ENCODE measurements at regions not wholly inside any gene's neighbourhood (a gene's known extent, or its start where the extent isn't known, plus 50 kb on each side); places are given as distances from the start of the nearest gene placed in this dataset.

DNA sequence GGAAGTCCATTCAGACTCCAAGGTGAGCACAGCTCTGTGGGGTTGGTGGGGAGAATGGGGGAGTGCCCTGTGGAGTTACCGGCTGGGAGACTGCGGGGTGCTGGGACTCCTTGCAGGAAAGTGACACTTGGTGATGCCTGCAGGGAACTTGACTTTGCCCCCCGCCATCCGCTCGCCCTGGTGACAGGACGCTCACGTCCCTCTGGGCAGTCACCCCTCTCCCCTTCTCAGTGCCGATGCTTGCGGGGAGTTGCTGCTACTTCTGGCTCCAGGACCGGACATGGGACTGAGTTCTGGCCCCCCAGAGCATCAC, 209.5 kb upstream of the C1orf174 start:
- intact Hi-C loops (cut with DNase I; ENCODE audit: low total_unique reads), result no loop called here
- H3K27ac ChIP-seq, result no peak overlapping the region
- peaks cover 0 to 6% (median 0%) of the 10 kb centered on the region in 3 donors for H3K9me3 ChIP-seq
- peaks cover 0 to 16% of the 10 kb centered on the region in 2 donors for H3K27me3 ChIP-seq
- no peak overlapping the region for H3K4me3 ChIP-seq
- TF ChIP-seq, protein P1, sequence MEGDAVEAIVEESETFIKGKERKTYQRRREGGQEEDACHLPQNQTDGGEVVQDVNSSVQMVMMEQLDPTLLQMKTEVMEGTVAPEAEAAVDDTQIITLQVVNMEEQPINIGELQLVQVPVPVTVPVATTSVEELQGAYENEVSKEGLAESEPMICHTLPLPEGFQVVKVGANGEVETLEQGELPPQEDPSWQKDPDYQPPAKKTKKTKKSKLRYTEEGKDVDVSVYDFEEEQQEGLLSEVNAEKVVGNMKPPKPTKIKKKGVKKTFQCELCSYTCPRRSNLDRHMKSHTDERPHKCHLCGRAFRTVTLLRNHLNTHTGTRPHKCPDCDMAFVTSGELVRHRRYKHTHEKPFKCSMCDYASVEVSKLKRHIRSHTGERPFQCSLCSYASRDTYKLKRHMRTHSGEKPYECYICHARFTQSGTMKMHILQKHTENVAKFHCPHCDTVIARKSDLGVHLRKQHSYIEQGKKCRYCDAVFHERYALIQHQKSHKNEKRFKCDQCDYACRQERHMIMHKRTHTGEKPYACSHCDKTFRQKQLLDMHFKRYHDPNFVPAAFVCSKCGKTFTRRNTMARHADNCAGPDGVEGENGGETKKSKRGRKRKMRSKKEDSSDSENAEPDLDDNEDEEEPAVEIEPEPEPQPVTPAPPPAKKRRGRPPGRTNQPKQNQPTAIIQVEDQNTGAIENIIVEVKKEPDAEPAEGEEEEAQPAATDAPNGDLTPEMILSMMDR (IDR thresholded peaks at IDR 0.05), result no peak
- no peaks in the 10 kb centered on the region for H3K36me3 ChIP-seq
- H3K4me1 ChIP-seq, result peaks cover 0 to 11% (median 0%) of the 10 kb centered on the region in 4 donors
- peak in 1 of 2 donors; percentile 58 for DNase-seq

DNA sequence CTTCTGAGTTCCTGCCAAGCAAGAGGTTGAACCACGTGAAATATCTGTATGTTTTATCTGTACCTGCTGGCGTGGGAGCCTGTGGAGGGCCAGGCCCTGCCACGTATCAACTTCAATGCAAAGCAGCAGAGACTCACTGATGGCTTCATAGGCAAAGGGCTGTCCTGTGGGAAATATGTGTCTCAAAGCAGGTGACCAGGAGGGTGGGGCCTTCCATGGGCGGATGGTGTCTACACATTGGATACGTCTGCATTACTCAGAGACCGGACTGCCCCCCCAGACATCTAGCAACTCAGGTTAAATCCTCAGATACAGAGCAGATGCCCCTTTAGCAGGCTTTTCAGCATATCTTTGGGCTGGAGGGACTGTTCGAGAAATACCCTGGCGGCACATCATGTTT, 210.8 kb upstream of the C1orf174 start:
- intact Hi-C loops (cut with DNase I; ENCODE audit: low total_unique reads), result no loop called here
- H3K4me3 ChIP-seq, result no peak overlapping the region
- H3K27me3 ChIP-seq, result peaks cover 0 to 16% of the 10 kb centered on the region in 2 donors
- peaks cover 0 to 6% (median 0%) of the 10 kb centered on the region in 3 donors for H3K9me3 ChIP-seq
- H3K27ac ChIP-seq, result no peak overlapping the region
- H3K36me3 ChIP-seq, result no peaks in the 10 kb centered on the region
- H3K4me1 ChIP-seq, result peaks cover 0 to 11% (median 0%) of the 10 kb centered on the region in 4 donors
- TF ChIP-seq, protein P1 (IDR thresholded peaks at IDR 0.05), result no peak
- peak in 1 of 2 donors; percentile 24 for DNase-seq

GRCh38 chr1:4113897-4114296, 213.8 kb upstream of the C1orf174 start:
- intact Hi-C loops (cut with DNase I; ENCODE audit: low total_unique reads), result no loop called here
- DNase-seq, result no peak
- Histone ChIP-seq H3K9me3 (peaks cover 0 to 6% (median 0%) of the 10 kb centered on the region in 3 donors), H3K27ac (no peak overlapping the region), H3K4me1 (peaks cover 0 to 6% (median 0%) of the 10 kb centered on the region in 4 donors), H3K36me3 (no peaks in the 10 kb centered on the region), H3K4me3 (no peak overlapping the region), H3K27me3 (peaks cover 0 to 14% of the 10 kb centered on the region in 2 donors)
- TF ChIP-seq, protein P1 (IDR thresholded peaks at IDR 0.05), result no peak

GRCh38 chr1:4115191-4115900, 215.3 kb upstream of the C1orf174 start:
- peaks cover 0 to 15% of the 10 kb centered on the region in 2 donors for H3K27me3 ChIP-seq
- no peak overlapping the region for H3K27ac ChIP-seq
- H3K36me3 ChIP-seq, result no peaks in the 10 kb centered on the region
- TF ChIP-seq, protein P1 (IDR thresholded peaks at IDR 0.05), result no peak
- H3K4me1 ChIP-seq, result no peaks in the 10 kb centered on the region
- DNase-seq, result peak in 1 of 2 donors; percentile 11
- H3K4me3 ChIP-seq, result no peak overlapping the region
- intact Hi-C loops (cut with DNase I; ENCODE audit: low total_unique reads), result no loop called here
- H3K9me3 ChIP-seq, result peaks cover 0 to 6% (median 0%) of the 10 kb centered on the region in 3 donors

DNA sequence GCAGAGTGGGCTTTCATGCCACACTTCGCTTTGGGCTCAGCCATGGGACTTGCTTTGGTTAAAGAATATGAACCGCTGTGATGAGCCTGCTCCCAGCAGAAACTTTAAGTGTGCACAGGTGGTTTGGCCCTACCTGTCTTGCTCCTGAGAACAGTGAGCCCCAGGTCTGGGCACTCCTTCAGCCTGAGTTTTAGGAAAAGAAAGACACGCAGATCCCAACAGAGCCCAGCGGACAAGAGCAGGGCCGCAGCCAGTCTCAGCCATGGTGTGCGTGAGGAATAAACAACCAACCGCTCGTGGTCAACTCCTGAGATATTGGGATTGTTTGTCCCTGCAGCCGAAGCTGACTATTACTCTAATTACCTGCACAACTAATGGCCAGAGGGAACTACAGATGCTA, 217.1 kb upstream of the C1orf174 start:
- TF ChIP-seq, protein P1 (IDR thresholded peaks at IDR 0.05), result no peak
- Histone ChIP-seq H3K27ac (no peak overlapping the region), H3K4me1 (no peaks in the 10 kb centered on the region), H3K27me3 (peaks cover 0 to 12% of the 10 kb centered on the region in 2 donors), H3K9me3 (peaks cover 0 to 6% (median 0%) of the 10 kb centered on the region in 3 donors), H3K36me3 (no peaks in the 10 kb centered on the region), H3K4me3 (no peak overlapping the region)
- DNase-seq, result peak in 1 of 2 donors; percentile 16
- intact Hi-C loops (cut with DNase I; ENCODE audit: low total_unique reads), result no loop called here

All from tibial artery (tissue), 4 donors.